HG03280 (cell line): ENCODE measurements at regions not wholly inside any gene's neighbourhood (a gene's known extent, or its start where the extent isn't known, plus 50 kb on each side); places are given as distances from the start of the nearest gene placed in this dataset.

ENCODE experiments used
- ATAC-seq: cut with Tn5 transposase; IDR thresholded peaks from one replicate; pipeline ENCODE4 v1.9.1; 2021; ENCODE audit warnings: mild to moderate bottlenecking, moderate library complexity; ENCODE audit not compliant: unreplicated experiment

- ATAC-seq, result no peak
Observed at GRCh38 chr5:120199559-120199958, 264.5 kb upstream of the PRR16 start.

- no peak for ATAC-seq
Observed at GRCh38 chr5:120207129-120207528, 257.0 kb upstream of the PRR16 start.

- ATAC-seq, result no peak
Observed at GRCh38 chr5:120217001-120217400, 247.1 kb upstream of the PRR16 start.

GRCh38 chr5:120219988-120220387 lies 244.1 kb upstream of the PRR16 start:
- no peak for ATAC-seq

GRCh38 chr5:120225524-120225923 lies 238.6 kb upstream of the PRR16 start:
- no peak for ATAC-seq

GRCh38 chr5:120228262-120229031 lies 235.7 kb upstream of the PRR16 start:
- ATAC-seq, result no peak

GRCh38 chr5:120229036-120229435 lies 235.1 kb upstream of the PRR16 start:
- no peak for ATAC-seq

GRCh38 chr5:120231563-120231962 lies 232.5 kb upstream of the PRR16 start:
- no peak for ATAC-seq

GRCh38 chr5:120236360-120236759 lies 227.7 kb upstream of the PRR16 start:
- ATAC-seq, result no peak

GRCh38 chr5:120239086-120239485 lies 225.0 kb upstream of the PRR16 start:
- no peak for ATAC-seq

GRCh38 chr5:120240706-120241105 lies 223.4 kb upstream of the PRR16 start:
- ATAC-seq, result no peak

- no peak for ATAC-seq
Observed at GRCh38 chr5:120241400-120241799, 222.7 kb upstream of the PRR16 start.

- no peak for ATAC-seq
Observed at GRCh38 chr5:120251898-120252297, 212.2 kb upstream of the PRR16 start.

GRCh38 chr5:120252839-120253238 lies 211.3 kb upstream of the PRR16 start:
- no peak for ATAC-seq

GRCh38 chr5:120254385-120254784 lies 209.7 kb upstream of the PRR16 start:
- ATAC-seq, result no peak

- no peak for ATAC-seq
Observed at GRCh38 chr5:120255214-120255613, 208.9 kb upstream of the PRR16 start.

GRCh38 chr5:120256376-120256775 lies 207.7 kb upstream of the PRR16 start:
- ATAC-seq, result no peak

GRCh38 chr5:120257358-120257971 lies 206.6 kb upstream of the PRR16 start:
- ATAC-seq, result no peak

- ATAC-seq, result no peak
Observed at GRCh38 chr5:120258123-120258522, 206.0 kb upstream of the PRR16 start.

- no peak for ATAC-seq
Observed at GRCh38 chr5:120260651-120261050, 203.4 kb upstream of the PRR16 start.

- no peak for ATAC-seq
Observed at GRCh38 chr5:120270498-120270897, 193.6 kb upstream of the PRR16 start.

- ATAC-seq, result no peak
Observed at GRCh38 chr5:120293796-120294195, 170.3 kb upstream of the PRR16 start.

- no peak for ATAC-seq
Observed at GRCh38 chr5:120297616-120298015, 166.5 kb upstream of the PRR16 start.
